Body of pancreas (tissue), 4 donors: ENCODE measurements at regions not wholly inside any gene's neighbourhood (a gene's known extent, or its start where the extent isn't known, plus 50 kb on each side); places are given as distances from the start of the nearest gene placed in this dataset.

Experiments used
- ATAC-seq: fragments of 150-250 bp; one replicate; pipeline ENCODE4 v1.9.1; 2016
- DNase-seq, 4 donors: peaks; one replicate each; pipeline ENCODE4 v3.0.0-alpha.2; 2019
- H3K27ac ChIP-seq, 4 donors: fragments of 200-600 bp; sonication (generic); 1 replicate in 3 of 4; 2 replicates in 1 of 4; pipeline versions ENCODE4 v1.5.1 to v1.6.1; 2016 to 2019; ENCODE audit warnings: mild to moderate bottlenecking in 1 of 4, mixed read lengths in 1 of 4, moderate library complexity in 1 of 4
- H3K27me3 ChIP-seq, 2 donors: fragments of 200-600 bp; sonication (generic); one replicate each; pipeline ENCODE4 v1.6.0; 2016; ENCODE audit warnings: mild to moderate bottlenecking in 1 of 2
- H3K36me3 ChIP-seq, 2 donors: fragments of 200-600 bp; sonication (generic); replicated peaks in 1 of 2; 2 replicates each; pipeline ENCODE4 v1.5.1; 2016; ENCODE audit warnings: low read depth in 2 of 2; ENCODE audit not compliant: insufficient read depth in 1 of 2
- H3K4me1 ChIP-seq: fragments of 200-600 bp; sonication (generic); one replicate; pipeline ENCODE4 v1.6.0; 2016
- H3K4me3 ChIP-seq, 2 donors: fragments of 200-600 bp; sonication (generic); 1 replicate in 1 of 2; 2 replicates in 1 of 2; pipeline ENCODE4 v1.5.1; 2016 to 2019
- H3K9me3 ChIP-seq, 3 donors: fragments of 200-600 bp; sonication (generic); 1 replicate in 2 of 3; 2 replicates in 1 of 3; pipeline ENCODE4 v1.5.1; 2016
- POLR2A ChIP-seq, 3 donors: fragments of 450-650 bp; IDR thresholded peaks; one replicate each; pipeline ENCODE4 v1.6.1; 2016; ENCODE audit warnings: antibody characterized with exemption in 3 of 3, mild to moderate bottlenecking in 2 of 3
- WGBS, 2 donors: methylation state at CpG; one replicate each; pipeline ENCODE4 v1.1.5; 2017; 5-methylcytosine and 5-hydroxymethylcytosine counted together
- intact Hi-C: fragments of 100-400 bp; cut with DNase I; formaldehyde crosslinking; loops from one replicate; pipeline ENCODE4 v1.15.1; 2023
- TF ChIP-seq, protein P1 (sequence below), 7 experiments: fragments of 450-650 bp in 4 of 7; fragments of 200-600 bp in 3 of 7; sonication (generic) in 3 of 7; IDR thresholded peaks; one replicate each; pipeline ENCODE4 v1.5.1; 2016 to 2019; ENCODE audit warnings: antibody characterized with exemption in 7 of 7

DNA sequence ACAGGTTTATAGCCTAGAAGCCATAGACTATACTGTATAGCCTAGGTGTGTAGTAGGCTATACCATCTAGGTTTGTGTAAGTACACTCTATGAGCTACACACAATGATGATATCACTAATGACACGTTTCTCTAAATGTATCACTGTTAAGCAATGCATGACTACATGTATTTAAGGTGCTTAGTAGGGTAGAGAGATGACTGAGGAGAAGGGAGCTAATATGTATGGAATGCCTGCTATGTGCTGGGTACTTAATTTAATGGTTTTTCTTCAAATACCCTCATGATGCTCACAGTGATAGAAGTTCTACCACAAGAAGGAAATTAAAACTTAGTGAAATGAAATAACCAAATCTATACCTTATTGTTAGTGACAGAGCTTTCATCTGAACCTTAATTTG is 1785.5 kb downstream of the EFNA5 start:
- intact Hi-C loops: no loop called here
- H3K27ac ChIP-seq: no peak overlapping the region
- H3K9me3 ChIP-seq: no peaks in the 10 kb centered on the region
- no peak for DNase-seq
- H3K27me3 ChIP-seq: no peaks in the 10 kb centered on the region
- no peak overlapping the region for H3K4me3 ChIP-seq
- no peaks in the 10 kb centered on the region for H3K4me1 ChIP-seq
- H3K36me3 ChIP-seq: no peaks in the 10 kb centered on the region
- no peak for ATAC-seq
- TF ChIP-seq POLR2A (IDR thresholded peaks at IDR 0.05): no peak
- TF ChIP-seq, protein P1, sequence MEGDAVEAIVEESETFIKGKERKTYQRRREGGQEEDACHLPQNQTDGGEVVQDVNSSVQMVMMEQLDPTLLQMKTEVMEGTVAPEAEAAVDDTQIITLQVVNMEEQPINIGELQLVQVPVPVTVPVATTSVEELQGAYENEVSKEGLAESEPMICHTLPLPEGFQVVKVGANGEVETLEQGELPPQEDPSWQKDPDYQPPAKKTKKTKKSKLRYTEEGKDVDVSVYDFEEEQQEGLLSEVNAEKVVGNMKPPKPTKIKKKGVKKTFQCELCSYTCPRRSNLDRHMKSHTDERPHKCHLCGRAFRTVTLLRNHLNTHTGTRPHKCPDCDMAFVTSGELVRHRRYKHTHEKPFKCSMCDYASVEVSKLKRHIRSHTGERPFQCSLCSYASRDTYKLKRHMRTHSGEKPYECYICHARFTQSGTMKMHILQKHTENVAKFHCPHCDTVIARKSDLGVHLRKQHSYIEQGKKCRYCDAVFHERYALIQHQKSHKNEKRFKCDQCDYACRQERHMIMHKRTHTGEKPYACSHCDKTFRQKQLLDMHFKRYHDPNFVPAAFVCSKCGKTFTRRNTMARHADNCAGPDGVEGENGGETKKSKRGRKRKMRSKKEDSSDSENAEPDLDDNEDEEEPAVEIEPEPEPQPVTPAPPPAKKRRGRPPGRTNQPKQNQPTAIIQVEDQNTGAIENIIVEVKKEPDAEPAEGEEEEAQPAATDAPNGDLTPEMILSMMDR (IDR thresholded peaks at IDR 0.05): no peak
- 43 to 49% methylated on average over 1 of the region's 1 CpG for WGBS, 2 donors

DNA sequence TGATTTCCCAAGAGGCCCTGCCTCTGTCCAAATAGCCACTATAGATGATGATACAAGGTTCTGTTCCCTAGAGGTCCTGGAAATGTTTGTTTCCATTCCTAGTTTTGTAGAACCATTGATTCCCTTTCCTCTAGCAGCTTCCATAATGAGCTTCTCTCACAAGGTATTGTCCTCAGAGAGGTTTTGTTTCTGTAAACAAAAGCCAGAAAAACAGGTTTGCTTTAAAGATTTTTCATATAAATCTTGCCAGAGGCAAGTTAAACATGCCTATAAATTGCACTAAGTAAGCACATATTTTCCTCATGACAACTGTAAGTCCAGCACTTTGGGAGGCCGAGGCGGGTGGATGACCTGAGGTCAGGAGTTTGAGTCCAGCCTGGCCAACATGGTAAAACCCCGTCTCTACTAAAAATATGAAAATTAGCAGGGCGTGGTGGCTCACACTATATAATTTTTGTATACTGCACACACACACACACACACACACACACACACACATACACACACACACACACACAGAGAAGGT is 1787.7 kb downstream of the EFNA5 start:
- intact Hi-C loops: no loop called here
- Histone ChIP-seq H3K9me3 (no peaks in the 10 kb centered on the region), H3K27ac (no peak overlapping the region), H3K4me1 (no peaks in the 10 kb centered on the region), H3K36me3 (no peaks in the 10 kb centered on the region), H3K27me3 (no peaks in the 10 kb centered on the region), H3K4me3 (no peak overlapping the region)
- ATAC-seq: no peak
- TF ChIP-seq POLR2A (IDR thresholded peaks at IDR 0.05): no peak
- TF ChIP-seq, protein P1 (IDR thresholded peaks at IDR 0.05): no peak
- DNase-seq: no peak
- 69 to 80% methylated on average over 4 of the region's 4 CpGs for WGBS, 2 donors

DNA sequence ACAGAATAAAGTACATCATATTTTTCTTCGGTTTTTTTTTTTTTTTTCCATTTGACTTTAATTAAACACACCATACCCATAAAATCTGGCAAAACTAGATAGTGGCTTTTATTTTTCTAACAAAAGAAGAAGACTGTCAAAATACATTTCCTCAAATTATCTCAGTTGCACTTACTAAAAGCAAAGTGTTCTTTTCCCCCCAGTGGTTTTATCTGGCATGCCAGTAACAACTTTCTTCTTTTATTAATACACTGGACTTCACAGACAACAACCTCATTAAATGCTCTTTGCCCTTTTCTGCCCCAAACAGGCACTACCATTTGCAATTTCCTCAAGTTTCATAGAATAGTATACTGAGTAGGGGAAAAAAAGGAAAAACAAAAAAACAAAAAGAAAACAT is 1792.3 kb downstream of the EFNA5 start:
- ATAC-seq (no peak), DNase-seq (no peak)
- Histone ChIP-seq H3K4me3 (no peak overlapping the region), H3K4me1 (no peaks in the 10 kb centered on the region), H3K36me3 (no peaks in the 10 kb centered on the region), H3K9me3 (no peaks in the 10 kb centered on the region), H3K27me3 (no peaks in the 10 kb centered on the region), H3K27ac (no peak overlapping the region)
- WGBS, 2 donors: 71 to 85% methylated on average over 1 of the region's 1 CpG
- intact Hi-C loops: no loop called here
- TF ChIP-seq POLR2A (IDR thresholded peaks at IDR 0.05): no peak
- TF ChIP-seq, protein P1 (IDR thresholded peaks at IDR 0.05): no peak

DNA sequence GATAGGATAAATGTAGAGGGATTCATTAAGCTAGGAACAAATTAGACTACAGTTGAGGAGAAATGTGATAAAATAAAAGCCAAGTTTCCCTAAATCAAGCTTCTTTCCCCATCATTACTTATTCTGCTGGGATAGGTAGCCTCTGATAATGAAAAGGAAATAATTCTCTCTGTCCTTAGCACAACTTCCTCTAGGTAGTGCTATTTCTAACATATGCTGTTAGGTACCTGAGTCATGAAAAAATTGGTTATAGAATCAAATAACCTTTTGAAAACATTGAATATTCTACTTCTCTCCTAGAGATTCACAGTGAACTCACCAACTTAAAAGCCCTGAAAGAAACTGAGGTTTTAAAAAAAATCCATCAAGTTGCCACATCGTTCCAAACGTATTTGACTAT is 1793.1 kb downstream of the EFNA5 start:
- no peaks in the 10 kb centered on the region for H3K27me3 ChIP-seq
- no peak for ATAC-seq
- TF ChIP-seq POLR2A (IDR thresholded peaks at IDR 0.05): no peak
- TF ChIP-seq, protein P1 (IDR thresholded peaks at IDR 0.05): no peak
- H3K36me3 ChIP-seq: no peaks in the 10 kb centered on the region
- intact Hi-C loops: no loop called here
- no peak for DNase-seq
- H3K27ac ChIP-seq: no peak overlapping the region
- no peak overlapping the region for H3K4me3 ChIP-seq
- no peaks in the 10 kb centered on the region for H3K9me3 ChIP-seq
- 71 to 84% methylated on average over 2 of the region's 2 CpGs for WGBS, 2 donors
- H3K4me1 ChIP-seq: no peaks in the 10 kb centered on the region

DNA sequence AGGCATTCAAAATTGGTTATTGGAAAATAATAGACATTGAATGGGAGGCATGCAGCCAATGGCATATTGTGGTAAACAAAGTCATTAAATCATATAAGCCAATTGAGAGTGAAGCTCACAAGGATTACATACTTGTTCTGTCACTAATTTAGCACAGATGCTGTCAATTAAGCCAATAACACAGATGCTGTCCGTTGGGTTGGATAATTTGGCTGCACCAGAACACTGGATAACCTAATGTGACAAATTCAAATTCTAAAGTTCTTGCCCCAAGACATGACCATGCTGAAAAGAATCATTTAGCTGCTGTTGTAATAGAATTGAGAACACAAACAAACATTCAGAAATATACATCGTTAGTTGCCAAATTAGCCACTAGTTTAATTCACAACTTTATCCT is 1796.4 kb downstream of the EFNA5 start:
- no peak for DNase-seq
- no peak for TF ChIP-seq POLR2A (IDR thresholded peaks at IDR 0.05)
- TF ChIP-seq, protein P1 (IDR thresholded peaks at IDR 0.05): no peak
- H3K27me3 ChIP-seq: no peaks in the 10 kb centered on the region
- H3K36me3 ChIP-seq: no peaks in the 10 kb centered on the region
- no peaks in the 10 kb centered on the region for H3K9me3 ChIP-seq
- H3K4me1 ChIP-seq: no peaks in the 10 kb centered on the region
- intact Hi-C loops: no loop called here
- H3K4me3 ChIP-seq: no peak overlapping the region
- no peak for ATAC-seq
- 83% methylated on average over 2 of the region's 2 CpGs for WGBS, 2 donors
- H3K27ac ChIP-seq: no peak overlapping the region
